ENCODE measurements at regions not wholly inside any gene's neighbourhood (a gene's known extent, or its start where the extent isn't known, plus 50 kb on each side); places are given as distances from the start of the nearest gene placed in this dataset.

- H3K27me3 ChIP-seq (ENCODE audit: insufficient read depth): no peaks in the 10 kb centered on the region
- no peaks in the 10 kb centered on the region for H4K20me1 ChIP-seq (ENCODE audit: insufficient read depth)
- H2AFZ ChIP-seq (ENCODE audit: low read depth): no peak overlapping the region
- no peaks in the 10 kb centered on the region for H3K79me2 ChIP-seq (ENCODE audit: insufficient read depth)
- DNase-seq: no peak
- H3K9me3 ChIP-seq: no peaks in the 10 kb centered on the region
- H3K36me3 ChIP-seq (replicated peaks in 1 of 2; ENCODE audit: control insufficient read depth in 1 of 2, insufficient read depth in 2 of 2, low read length in 1 of 2): no peaks in the 10 kb centered on the region
- ChIA-PET POLR2A (no interaction called here), CTCF (interaction anchor here (1.0 kb wide), 1 partner anchor 34 kb away, joined by 3 read pairs; no protein-coding TSS in a partner anchor)
- WGBS (ENCODE audit: low lambda C conversion rate): 32% methylated on average over 6 of the region's 6 CpGs
- no peaks in the 10 kb centered on the region for H3K9me2 ChIP-seq
- TF ChIP-seq TCF12 (IDR thresholded peaks at IDR 0.05) (no peak), MEF2A (IDR thresholded peaks at IDR 0.05; ENCODE audit: borderline replicate concordance, low read depth) (no peak), FOXM1 (IDR thresholded peaks at IDR 0.05; ENCODE audit: low read depth) (no peak), JUND (IDR thresholded peaks at IDR 0.05) (no peak), NFIC (IDR thresholded peaks at IDR 0.05; ENCODE audit: borderline replicate concordance) (no peak), FOSL2 (IDR thresholded peaks at IDR 0.05; ENCODE audit: borderline replicate concordance, low read depth) (no peak), RCOR1 (IDR thresholded peaks at IDR 0.05; ENCODE audit: low read length) (no peak), REST (IDR thresholded peaks at IDR 0.05; ENCODE audit: low read depth, low read length) (no peak), TAF1 (IDR thresholded peaks at IDR 0.05; ENCODE audit: borderline replicate concordance, low read depth, low read length) (no peak), USF2 (IDR thresholded peaks at IDR 0.05; ENCODE audit: borderline replicate concordance, low read depth, low read length) (no peak)
- H3F3A ChIP-seq (replicated peaks; ENCODE audit: insufficient read depth): no peaks in the 10 kb centered on the region
- no peaks in the 10 kb centered on the region; a peak in 1 of 4 replicates for H3K4me1 ChIP-seq (ENCODE audit: control insufficient read depth in 1 of 2, insufficient read depth in 2 of 2, low read depth in 1 of 2, low read length in 1 of 2)
- H3K27ac ChIP-seq (ENCODE audit: low read depth in 2 of 2, low read length in 1 of 2): no peak overlapping the region
- H3K9ac ChIP-seq: no peak overlapping the region
- no peak overlapping the region for H3K4me3 ChIP-seq (ENCODE audit: low read depth in 2 of 2, low read length in 1 of 2)
- H3K4me2 ChIP-seq: no peak overlapping the region
These were observed 262.7 kb downstream of the CHL1 start for GRCh38 chr3:459311-459670.

GRCh38 chr3:461006-461405, 264.4 kb downstream of the CHL1 start:
- 77% methylated on average over 2 of the region's 2 CpGs for WGBS (ENCODE audit: low lambda C conversion rate)
- no peak overlapping the region for H3K4me2 ChIP-seq
- no peaks in the 10 kb centered on the region for H3K27me3 ChIP-seq (ENCODE audit: insufficient read depth)
- POLR2A ChIA-PET: no interaction called here
- no peak for DNase-seq
- H3K36me3 ChIP-seq (replicated peaks in 1 of 2; ENCODE audit: control insufficient read depth in 1 of 2, insufficient read depth in 2 of 2, low read length in 1 of 2): no peaks in the 10 kb centered on the region
- H3F3A ChIP-seq (replicated peaks; ENCODE audit: insufficient read depth): no peaks in the 10 kb centered on the region
- CTCF ChIA-PET: no interaction called here
- no peaks in the 10 kb centered on the region for H3K9me3 ChIP-seq
- H3K79me2 ChIP-seq (ENCODE audit: insufficient read depth): no peaks in the 10 kb centered on the region
- no peak overlapping the region for H3K4me3 ChIP-seq (ENCODE audit: low read depth in 2 of 2, low read length in 1 of 2)
- no peaks in the 10 kb centered on the region for H3K9me2 ChIP-seq
- no peak overlapping the region for H3K9ac ChIP-seq
- H2AFZ ChIP-seq (ENCODE audit: low read depth): no peak overlapping the region
- H3K4me1 ChIP-seq (ENCODE audit: control insufficient read depth in 1 of 2, insufficient read depth in 2 of 2, low read depth in 1 of 2, low read length in 1 of 2): no peaks in the 10 kb centered on the region; a peak in 1 of 4 replicates
- no peak overlapping the region for H3K27ac ChIP-seq (ENCODE audit: low read depth in 2 of 2, low read length in 1 of 2)
- H4K20me1 ChIP-seq (ENCODE audit: insufficient read depth): no peaks in the 10 kb centered on the region
- TF ChIP-seq FOSL2 (IDR thresholded peaks at IDR 0.05; ENCODE audit: borderline replicate concordance, low read depth) (no peak), GABPA (IDR thresholded peaks at IDR 0.05; ENCODE audit: low read depth) (no peak), EP300 (IDR thresholded peaks at IDR 0.05; ENCODE audit: borderline replicate concordance in 1 of 2, low read depth in 1 of 2, low read length in 1 of 2) (no peak), ELF1 (IDR thresholded peaks at IDR 0.05) (no peak), NRF1 (IDR thresholded peaks at IDR 0.05; ENCODE audit: low read depth, low read length) (no peak), JUND (IDR thresholded peaks at IDR 0.05) (no peak), RFX5 (IDR thresholded peaks at IDR 0.05; ENCODE audit: low read length) (no peak), PBX3 (IDR thresholded peaks at IDR 0.05) (no peak), POLR2AphosphoS5 (IDR thresholded peaks at IDR 0.05; ENCODE audit: low read depth, low read length) (no peak), CTCF (IDR thresholded peaks at IDR 0.05) (no peak), CHD2 (IDR thresholded peaks at IDR 0.05; ENCODE audit: low read length, partially characterized antibody) (no peak), FOXJ3 (CRISPR knock-in tag; IDR thresholded peaks at IDR 0.05) (no peak), SMC3 (IDR thresholded peaks at IDR 0.05; ENCODE audit: low read depth, low read length) (no peak)
